GM18951 (cell line): ENCODE measurements at regions not wholly inside any gene's neighbourhood (a gene's known extent, or its start where the extent isn't known, plus 50 kb on each side); places are given as distances from the start of the nearest gene placed in this dataset.

Source experiments
- POLR2A ChIP-seq: IDR thresholded peaks from 4 replicates; pipeline ENCODE4 v1.6.1; 2011; ENCODE audit warnings: mild to moderate bottlenecking; ENCODE audit not compliant: insufficient read length, insufficient read depth; ENCODE audit errors: extremely low read depth
- in situ Hi-C: fragments of 300-500 bp; cut with MboI; formaldehyde crosslinking; loops from one replicate; pipeline ENCODE4 v1.12.0; 2022; ENCODE audit warnings: low sequenced_read_pairs, mixed read lengths, inconsistent platforms; ENCODE audit not compliant: unreplicated experiment

DNA sequence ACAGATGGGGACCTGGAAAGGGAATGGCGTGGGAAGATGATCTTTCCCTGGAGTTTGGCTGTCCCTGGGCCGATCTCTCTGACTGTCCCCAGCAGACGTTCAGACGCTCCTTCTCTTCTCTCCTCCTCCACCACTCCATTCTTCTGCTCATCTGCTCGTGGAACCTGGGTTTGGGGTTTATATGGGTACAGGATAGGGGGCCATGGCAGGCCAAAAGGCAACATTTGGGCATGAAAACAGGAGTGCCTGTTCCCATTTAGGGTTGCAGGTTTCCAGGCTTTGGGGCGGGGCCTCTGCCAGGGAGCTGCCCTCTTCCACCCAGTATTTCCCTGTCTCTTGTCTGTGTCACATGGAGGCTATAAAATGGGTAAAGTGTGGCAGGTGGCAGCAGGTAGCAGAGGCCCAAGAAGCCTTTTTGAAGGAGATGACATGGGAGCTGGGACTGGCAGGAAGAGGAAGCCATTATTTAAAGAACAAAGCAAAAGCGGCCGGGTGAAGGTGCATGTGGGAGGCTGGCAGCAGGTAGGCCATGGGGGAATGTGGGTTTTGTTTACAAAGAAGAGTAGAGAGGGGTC lies 203.7 kb downstream of the BMP7 start:
- TF ChIP-seq POLR2A = no peak

DNA sequence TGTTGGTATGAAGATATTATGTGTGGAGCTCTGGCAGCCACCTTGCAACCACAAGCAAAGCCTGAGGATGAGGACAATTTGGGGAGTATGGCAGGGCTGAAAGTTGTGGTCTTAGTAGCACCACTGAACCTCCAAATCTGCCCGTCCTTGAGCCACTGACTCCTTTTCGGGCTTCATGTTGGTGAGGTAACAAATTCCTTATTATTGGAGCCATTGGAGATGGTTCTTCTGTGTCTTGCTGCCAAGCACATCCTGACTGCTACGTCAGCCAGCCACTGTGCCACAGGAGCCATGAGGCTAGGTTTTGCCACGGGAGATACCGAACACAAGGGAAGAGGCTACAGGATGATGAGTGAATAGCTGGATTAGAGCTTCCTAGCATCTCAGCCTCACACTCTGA lies 201.6 kb downstream of the BMP7 start:
- in situ Hi-C loops = no loop called here
- TF ChIP-seq POLR2A = no peak

More for the DNA sequence above, 203.7 kb downstream of the BMP7 start:
- in situ Hi-C loops = no loop called here

DNA sequence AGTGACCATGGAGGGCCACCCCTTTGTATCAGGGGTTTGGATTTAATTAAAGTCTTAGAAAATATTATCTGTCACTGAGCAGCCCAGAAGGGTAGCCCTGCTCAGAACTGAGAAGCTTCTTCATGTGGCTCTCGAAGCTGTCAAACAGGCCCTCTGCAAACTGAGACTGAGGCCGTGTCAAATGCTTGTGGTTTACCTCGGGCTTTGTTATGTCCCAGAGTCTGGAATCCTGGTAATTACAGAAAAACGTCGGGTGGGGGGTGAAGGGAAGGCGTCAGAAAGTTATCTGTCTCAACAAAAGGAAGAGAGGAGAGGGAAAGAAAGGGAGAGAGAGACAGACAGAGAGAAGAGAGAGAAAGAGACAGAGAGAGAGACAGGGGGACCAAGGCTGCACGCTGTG lies 200.8 kb downstream of the BMP7 start:
- TF ChIP-seq POLR2A = no peak
- in situ Hi-C loops = no loop called here

DNA sequence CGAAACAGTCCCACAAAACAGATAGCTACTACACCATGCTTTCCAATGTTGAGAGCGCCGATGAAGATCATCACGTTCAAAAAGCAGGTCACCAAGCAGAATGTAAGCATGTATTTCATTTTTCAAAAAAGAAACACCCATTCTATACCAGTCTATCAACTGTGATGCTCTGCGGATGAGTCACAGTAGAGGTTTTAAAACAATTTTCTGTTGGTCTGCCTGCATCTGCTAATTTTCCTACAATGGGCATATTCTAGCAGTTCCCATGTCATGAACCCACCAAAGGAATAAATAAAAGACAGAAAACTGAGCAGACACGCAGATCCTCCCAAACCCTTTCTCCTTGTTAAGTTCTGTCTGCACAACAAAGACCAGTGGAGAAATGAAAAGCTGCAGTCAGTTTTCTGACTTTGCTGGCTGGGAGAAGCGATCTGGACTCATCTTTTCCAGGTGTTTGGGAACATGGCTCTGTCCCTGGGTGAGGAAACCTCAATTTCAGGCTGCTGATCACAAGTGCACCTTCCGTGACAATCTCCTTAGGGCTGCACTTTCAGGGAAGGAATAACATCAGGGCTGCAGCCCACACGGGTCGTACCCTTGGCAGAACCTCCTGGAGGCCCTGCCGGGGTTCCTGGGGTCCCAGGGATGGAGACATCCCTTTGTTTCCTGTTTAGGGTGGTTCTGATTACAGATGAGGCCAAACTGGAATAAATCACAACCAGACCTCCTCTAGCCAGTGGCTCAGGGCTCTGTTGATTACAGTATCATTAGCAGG lies 200.1 kb downstream of the BMP7 start:
- in situ Hi-C loops = no loop called here
- no peak for TF ChIP-seq POLR2A

DNA sequence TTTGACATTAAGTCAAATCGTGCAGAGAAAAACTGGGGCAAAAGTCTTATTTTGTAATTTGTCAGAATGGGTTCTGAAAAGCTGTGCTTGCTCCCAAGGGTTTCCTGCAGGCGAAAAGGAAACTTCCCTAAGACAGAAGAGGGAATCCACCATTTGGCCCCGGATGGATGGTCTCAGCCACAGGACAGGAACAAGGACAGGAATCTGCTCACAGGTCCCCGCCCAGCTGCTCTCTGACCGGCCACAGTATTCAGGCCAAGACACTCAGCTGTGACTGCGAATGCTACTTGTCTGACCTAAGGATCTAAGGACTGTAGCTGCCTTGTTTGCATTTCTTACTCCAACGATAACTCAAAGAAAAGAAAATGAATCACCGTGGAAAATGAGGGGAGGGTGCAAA lies 197.0 kb downstream of the BMP7 start:
- no peak for TF ChIP-seq POLR2A
- in situ Hi-C loops = no loop called here

DNA sequence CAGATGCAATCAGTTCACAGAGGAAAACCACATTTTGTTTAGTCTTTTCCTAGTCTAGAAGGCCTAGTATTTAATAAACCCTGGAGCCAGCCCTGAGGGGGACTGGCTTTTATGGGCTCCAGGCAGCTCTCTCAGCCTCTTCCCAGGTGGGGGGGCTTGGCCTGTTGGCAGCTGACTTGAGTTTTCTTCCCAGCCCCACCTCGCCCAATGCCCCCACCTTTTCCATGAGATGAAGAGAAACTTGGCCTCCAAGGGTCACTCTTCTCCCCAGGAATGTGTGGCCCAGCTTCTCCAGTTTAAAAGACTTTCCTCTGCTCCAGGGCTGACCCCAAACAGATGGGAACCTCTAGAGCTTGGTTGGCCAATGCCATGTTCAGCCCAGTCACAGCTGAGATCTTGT lies 196.1 kb downstream of the BMP7 start:
- in situ Hi-C loops = no loop called here
- TF ChIP-seq POLR2A = no peak

DNA sequence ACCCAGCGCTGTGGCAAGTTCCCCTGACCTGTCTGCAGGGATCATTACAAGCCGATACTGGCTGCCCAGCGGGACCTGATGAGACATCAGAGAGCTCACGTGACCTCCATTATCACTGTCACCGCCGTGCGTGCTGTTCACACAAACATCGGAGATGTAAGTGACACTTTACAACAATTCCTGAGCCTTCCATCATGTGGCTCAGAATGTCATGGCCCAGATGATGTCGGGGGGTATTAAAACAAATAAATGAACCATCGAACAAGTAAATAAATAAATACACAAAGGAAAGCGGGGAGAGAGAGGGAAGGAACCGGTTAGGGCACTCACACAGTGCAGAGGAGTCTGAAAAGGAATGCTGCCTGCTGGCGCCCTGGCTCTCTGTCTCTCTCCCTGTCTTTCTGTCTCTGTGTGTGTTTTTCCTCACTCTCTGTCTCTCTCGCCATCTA lies 195.1 kb downstream of the BMP7 start:
- TF ChIP-seq POLR2A = no peak
- in situ Hi-C loops = no loop called here

DNA sequence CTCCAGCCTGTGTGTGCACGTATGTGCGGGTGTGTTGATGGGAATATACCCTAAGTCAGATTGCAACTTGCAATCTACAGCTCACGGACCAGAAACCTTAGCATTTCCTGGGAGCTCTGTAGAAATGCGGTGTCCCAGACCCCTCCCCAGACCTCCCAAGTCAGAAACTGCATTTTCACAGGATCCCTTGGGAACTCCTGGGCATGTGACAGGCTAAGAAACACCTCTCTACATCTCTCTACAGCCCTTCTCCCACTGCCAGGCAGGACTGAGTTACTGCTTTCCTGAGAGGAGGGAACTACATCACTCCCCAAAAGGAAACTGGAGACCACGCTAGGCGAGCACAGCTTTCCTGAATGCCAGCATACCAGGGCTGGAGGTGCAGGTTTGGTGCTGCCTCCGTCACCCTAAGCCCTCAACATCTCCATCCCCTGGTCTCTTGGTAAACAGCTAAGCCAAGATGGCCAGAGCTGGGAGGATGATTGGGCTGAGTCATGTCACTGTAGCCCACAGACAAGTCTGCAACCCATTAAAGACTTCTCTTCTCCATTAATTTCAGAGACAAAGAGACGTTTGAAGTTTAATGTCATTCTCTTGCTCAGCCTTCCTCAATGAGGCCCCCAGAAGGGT lies 194.4 kb downstream of the BMP7 start:
- TF ChIP-seq POLR2A = no peak
- in situ Hi-C loops = no loop called here

DNA sequence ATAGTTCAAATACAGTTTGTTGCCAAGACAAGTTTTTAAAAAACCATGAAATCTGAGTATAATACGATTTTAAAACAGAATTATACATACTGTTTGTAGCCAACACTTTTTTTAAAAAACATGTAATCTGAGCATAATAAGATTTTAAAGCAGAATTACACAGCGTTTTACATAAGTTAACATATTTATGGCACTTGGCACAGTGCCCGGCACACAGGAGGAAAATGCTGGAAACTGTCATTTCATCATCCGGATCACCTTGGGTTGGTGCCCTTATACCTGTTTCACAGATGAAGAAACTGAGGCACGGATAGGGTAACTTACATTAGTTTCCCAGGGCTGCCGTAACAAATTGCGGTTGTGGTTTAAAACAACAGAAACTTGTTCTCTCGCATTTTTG lies 193.0 kb downstream of the BMP7 start:
- in situ Hi-C loops = no loop called here
- no peak for TF ChIP-seq POLR2A

DNA sequence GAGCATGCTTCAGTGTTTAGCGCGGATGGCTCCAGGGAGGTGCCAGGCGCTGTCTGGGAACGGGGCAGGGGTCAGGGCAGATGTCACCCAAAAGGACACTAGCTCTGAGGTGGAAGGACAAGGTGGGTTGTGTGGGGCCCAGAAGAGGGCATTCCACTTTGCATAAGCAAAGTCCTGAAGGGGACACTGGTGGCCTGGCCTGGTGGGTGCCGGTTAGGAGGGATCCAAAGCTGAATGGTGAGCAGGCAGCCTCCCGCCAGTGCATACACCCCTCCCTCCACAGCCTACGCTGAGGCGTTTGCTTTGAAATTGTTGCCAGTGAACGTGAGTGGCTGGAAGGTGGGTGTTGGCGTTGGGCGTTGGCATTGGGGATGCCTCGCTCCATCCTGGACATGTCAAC lies 192.1 kb downstream of the BMP7 start:
- in situ Hi-C loops = no loop called here
- no peak for TF ChIP-seq POLR2A

DNA sequence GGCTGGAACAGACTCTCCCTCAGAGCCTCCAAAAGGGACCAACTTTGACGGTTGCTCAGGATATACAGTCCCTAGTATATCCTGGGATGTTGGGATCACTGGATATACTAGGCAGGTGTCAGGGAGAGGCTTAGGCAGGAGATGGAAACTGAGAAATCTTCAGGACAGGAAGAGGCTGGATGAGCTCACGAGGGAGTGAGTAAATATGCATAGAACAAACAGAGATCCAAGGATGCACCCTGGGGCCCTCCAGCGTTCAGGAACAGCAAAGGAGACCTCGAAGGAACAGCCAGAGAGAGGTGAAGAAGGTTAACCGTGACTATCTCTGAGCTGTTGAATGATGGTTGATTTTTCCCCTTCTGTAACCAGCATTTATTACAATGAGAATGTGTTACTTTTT lies 191.3 kb downstream of the BMP7 start:
- in situ Hi-C loops = loop anchor here (25.0 kb wide), 1 partner anchor 487 kb away; the partner anchor contains the start of gene PCK1
- TF ChIP-seq POLR2A = no peak

DNA sequence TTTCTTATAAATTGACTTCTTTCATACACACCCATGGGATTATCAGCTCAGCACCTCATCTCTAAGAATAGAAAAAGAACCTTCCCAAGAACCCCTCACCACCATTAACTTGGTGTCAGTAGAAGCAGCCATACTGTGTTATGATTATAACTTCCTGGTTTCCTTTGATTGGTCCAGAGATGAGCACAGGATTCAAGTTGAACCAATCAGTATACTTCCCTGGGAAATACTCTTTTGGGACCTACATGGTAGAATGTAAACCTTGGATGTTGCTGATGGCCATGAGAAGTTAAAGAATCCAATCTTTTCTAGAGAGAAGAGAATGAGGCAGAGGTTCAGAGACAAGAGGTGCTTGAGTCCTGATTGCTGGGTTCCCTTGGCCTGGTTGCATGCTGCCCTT lies 190.8 kb downstream of the BMP7 start:
- in situ Hi-C loops = loop anchor here (25.0 kb wide), 1 partner anchor 487 kb away; the partner anchor contains the start of gene PCK1
- no peak for TF ChIP-seq POLR2A

DNA sequence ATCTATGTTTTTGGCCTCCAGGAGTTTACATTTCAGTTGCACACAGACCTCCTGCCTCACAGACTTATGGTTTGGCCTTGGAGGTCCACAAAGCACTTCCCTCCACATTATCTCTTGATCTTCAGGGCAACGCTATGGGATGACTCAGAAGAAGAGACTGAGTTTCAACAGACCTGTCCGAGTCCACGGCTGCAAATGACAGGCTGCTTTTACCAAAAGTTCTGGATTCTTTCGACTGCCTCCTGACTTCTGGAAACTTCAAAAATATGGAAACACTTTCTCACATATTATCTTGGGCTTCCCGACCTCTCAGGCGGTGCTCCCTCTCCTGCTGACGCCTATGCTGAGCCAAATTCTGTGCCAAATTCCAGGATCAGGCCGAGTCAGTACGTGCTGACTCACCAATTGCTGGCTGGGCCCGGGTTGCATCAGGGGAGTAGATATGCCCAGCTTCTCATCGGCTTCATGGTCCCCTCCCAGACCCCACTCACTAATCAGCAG lies 190.2 kb downstream of the BMP7 start:
- in situ Hi-C loops = loop anchor here (25.0 kb wide), 1 partner anchor 486 kb away; the partner anchor contains the start of gene PCK1
- no peak for TF ChIP-seq POLR2A
